Uterus (tissue), 2 donors: ENCODE measurements at regions not wholly inside any gene's neighbourhood (a gene's known extent, or its start where the extent isn't known, plus 50 kb on each side); places are given as distances from the start of the nearest gene placed in this dataset.

Experiments used
- CTCF ChIP-seq, 4 experiments: fragments of 200-600 bp in 2 of 4; fragments of 450-650 bp in 2 of 4; sonication (generic) in 2 of 4; IDR thresholded peaks; one replicate each; pipeline ENCODE4 v1.5.1; 2016 to 2019; ENCODE audit warnings: antibody characterized with exemption in 4 of 4, mild to moderate bottlenecking in 2 of 4, moderate library complexity in 1 of 4
- POLR2A ChIP-seq, 2 donors: fragments of 450-650 bp; IDR thresholded peaks; one replicate each; pipeline ENCODE4 v1.6.1; 2016; ENCODE audit warnings: antibody characterized with exemption in 2 of 2, mild to moderate bottlenecking in 1 of 2, moderate library complexity in 1 of 2

DNA sequence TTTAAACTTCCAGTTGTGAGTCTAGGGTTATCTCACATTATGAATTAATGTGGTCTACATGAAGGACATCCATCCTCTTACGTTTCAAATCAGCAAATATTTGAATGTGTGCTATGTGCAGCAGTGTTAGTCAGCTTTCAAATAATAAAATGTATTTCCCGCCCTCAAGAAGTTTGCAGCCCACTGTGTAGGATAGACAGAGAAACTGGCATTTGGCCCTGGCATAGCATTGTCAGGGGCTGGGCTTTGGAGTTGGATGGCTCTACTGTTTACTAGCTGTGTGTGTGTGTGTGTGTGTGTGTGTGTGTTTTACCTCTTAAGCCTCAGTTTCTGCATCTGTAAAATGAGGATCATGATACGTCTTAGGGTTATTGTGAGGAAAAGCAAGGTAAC lies 400.5 kb upstream of the C2CD4B start:
- no peak for TF ChIP-seq CTCF (IDR thresholded peaks at IDR 0.05)
- no peak for TF ChIP-seq POLR2A (IDR thresholded peaks at IDR 0.05)
